Stomach (tissue), 4 donors: ENCODE measurements at regions not wholly inside any gene's neighbourhood (a gene's known extent, or its start where the extent isn't known, plus 50 kb on each side); places are given as distances from the start of the nearest gene placed in this dataset.

Experiments
- CTCF ChIP-seq, 7 experiments: fragments of 450-650 bp in 4 of 7; fragments of 200-600 bp in 3 of 7; sonication (generic) in 3 of 7; IDR thresholded peaks; one replicate each; pipeline ENCODE4 v1.5.1; 2016 to 2019; ENCODE audit warnings: antibody characterized with exemption in 7 of 7, control low read depth in 2 of 7, mild to moderate bottlenecking in 1 of 7
- EP300 ChIP-seq: sonication (generic); formaldehyde crosslinking; IDR thresholded peaks from one replicate; pipeline ENCODE4 v1.6.1; 2017; ENCODE audit warnings: antibody characterized with exemption
- POLR2A ChIP-seq, 4 donors: fragments of 450-650 bp; IDR thresholded peaks; one replicate each; pipeline ENCODE4 v1.6.1; 2016; ENCODE audit warnings: antibody characterized with exemption in 4 of 4, control low read depth in 2 of 4, mild to moderate bottlenecking in 1 of 4, moderate library complexity in 1 of 4
- POLR2AphosphoS5 ChIP-seq, 3 donors: sonication (generic); formaldehyde crosslinking; IDR thresholded peaks; one replicate each; pipeline ENCODE4 v1.6.1; 2016; ENCODE audit warnings: antibody characterized with exemption in 3 of 3

GRCh38 chr1:43083375-43083891 lies 88.7 kb downstream of the EBNA1BP2 start:
- no peak for TF ChIP-seq CTCF (IDR thresholded peaks at IDR 0.05)
- TF ChIP-seq POLR2AphosphoS5 (IDR thresholded peaks at IDR 0.05) = no peak
- no peak for TF ChIP-seq POLR2A (IDR thresholded peaks at IDR 0.05)
- TF ChIP-seq EP300 = no peak
